Tibial artery (tissue), 4 donors: ENCODE measurements at regions not wholly inside any gene's neighbourhood (a gene's known extent, or its start where the extent isn't known, plus 50 kb on each side); places are given as distances from the start of the nearest gene placed in this dataset.

Experiments
- DNase-seq, 2 donors: peaks; one replicate each; pipeline ENCODE4 v3.0.0-alpha.2; 2019
- H3K27ac ChIP-seq, 2 donors: fragments of 200-600 bp; sonication (generic) in 1 of 2; 1 replicate in 1 of 2; 2 replicates in 1 of 2; pipeline ENCODE4 v1.5.1; 2018 to 2019; ENCODE audit warnings: mild to moderate bottlenecking in 1 of 2
- H3K27me3 ChIP-seq, 2 donors: fragments of 200-600 bp; sonication (generic) in 1 of 2; one replicate each; pipeline versions ENCODE4 v1.5.1 to v1.6.0; 2016 to 2019
- H3K36me3 ChIP-seq, 3 donors: fragments of 200-600 bp; sonication (generic) in 2 of 3; one replicate each; pipeline ENCODE4 v1.5.1; 2016 to 2019; ENCODE audit warnings: mild to moderate bottlenecking in 2 of 3
- H3K4me1 ChIP-seq, 4 donors: fragments of 200-600 bp; sonication (generic) in 2 of 4; 1 replicate in 3 of 4; 2 replicates in 1 of 4; pipeline ENCODE4 v1.5.1; 2016 to 2019
- H3K4me3 ChIP-seq, 2 donors: fragments of 200-600 bp; sonication (generic) in 1 of 2; 1 replicate in 1 of 2; 2 replicates in 1 of 2; pipeline ENCODE4 v1.5.1; 2018 to 2019; ENCODE audit warnings: mild to moderate bottlenecking in 2 of 2
- H3K9me3 ChIP-seq, 3 donors: fragments of 200-600 bp; sonication (generic) in 1 of 3; one replicate each; pipeline ENCODE4 v1.5.1; 2016 to 2019
- CTCF ChIP-seq, 2 experiments: fragments of 200-600 bp in 1 of 2; fragments of 450-650 bp in 1 of 2; IDR thresholded peaks; one replicate each; pipeline ENCODE4 v1.5.1; 2017 to 2019; ENCODE audit warnings: antibody characterized with exemption in 2 of 2, mild to moderate bottlenecking in 1 of 2, moderate library complexity in 1 of 2
- intact Hi-C: fragments of 100-400 bp; cut with DNase I; formaldehyde crosslinking; loops from one replicate; pipeline ENCODE4 v1.15.0; 2023; ENCODE audit warnings: low total_unique reads

GRCh38 chr5:3027185-3027865, 275.8 kb upstream of the IRX2 start:
- H3K27ac ChIP-seq, result no peak overlapping the region
- no peaks in the 10 kb centered on the region for H3K4me1 ChIP-seq
- no peak for DNase-seq
- TF ChIP-seq CTCF (IDR thresholded peaks at IDR 0.05), result no peak
- no peaks in the 10 kb centered on the region for H3K36me3 ChIP-seq
- H3K9me3 ChIP-seq, result no peaks in the 10 kb centered on the region
- intact Hi-C loops, result no loop called here
- no peak overlapping the region for H3K4me3 ChIP-seq
- H3K27me3 ChIP-seq, result no peaks in the 10 kb centered on the region

GRCh38 chr5:3026651-3027050, 275.2 kb upstream of the IRX2 start:
- no peak for DNase-seq
- Histone ChIP-seq H3K9me3 (no peaks in the 10 kb centered on the region), H3K4me1 (no peaks in the 10 kb centered on the region), H3K4me3 (no peak overlapping the region), H3K27ac (no peak overlapping the region), H3K27me3 (no peaks in the 10 kb centered on the region), H3K36me3 (no peaks in the 10 kb centered on the region)
- no peak for TF ChIP-seq CTCF (IDR thresholded peaks at IDR 0.05)
- intact Hi-C loops, result no loop called here

- intact Hi-C loops, result no loop called here
- H3K27ac ChIP-seq, result no peak overlapping the region
- TF ChIP-seq CTCF (IDR thresholded peaks at IDR 0.05), result no peak
- no peaks in the 10 kb centered on the region for H3K4me1 ChIP-seq
- no peaks in the 10 kb centered on the region for H3K9me3 ChIP-seq
- DNase-seq, result no peak
- H3K27me3 ChIP-seq, result no peaks in the 10 kb centered on the region
- H3K36me3 ChIP-seq, result no peaks in the 10 kb centered on the region
- no peak overlapping the region for H3K4me3 ChIP-seq
Measured at GRCh38 chr5:3026099-3026498, 274.6 kb upstream of the IRX2 start.

- no peaks in the 10 kb centered on the region for H3K4me1 ChIP-seq
- no peak for TF ChIP-seq CTCF (IDR thresholded peaks at IDR 0.05)
- H3K27me3 ChIP-seq, result no peaks in the 10 kb centered on the region
- intact Hi-C loops, result no loop called here
- H3K36me3 ChIP-seq, result no peaks in the 10 kb centered on the region
- no peak overlapping the region for H3K27ac ChIP-seq
- DNase-seq, result no peak
- no peaks in the 10 kb centered on the region for H3K9me3 ChIP-seq
- H3K4me3 ChIP-seq, result no peak overlapping the region
Measured at GRCh38 chr5:3025392-3025791, 273.9 kb upstream of the IRX2 start.

- no peaks in the 10 kb centered on the region for H3K27me3 ChIP-seq
Measured at GRCh38 chr5:3024976-3025375, 273.5 kb upstream of the IRX2 start.

More at GRCh38 chr5:3024976-3025375, 273.5 kb upstream of the IRX2 start:
- H3K4me3 ChIP-seq, result no peak overlapping the region
- intact Hi-C loops, result no loop called here
- no peaks in the 10 kb centered on the region for H3K4me1 ChIP-seq
- TF ChIP-seq CTCF (IDR thresholded peaks at IDR 0.05), result no peak
- H3K36me3 ChIP-seq, result no peaks in the 10 kb centered on the region
- H3K27ac ChIP-seq, result no peak overlapping the region
- DNase-seq, result no peak
- no peaks in the 10 kb centered on the region for H3K9me3 ChIP-seq
